ENCODE measurements at regions not wholly inside any gene's neighbourhood (a gene's known extent, or its start where the extent isn't known, plus 50 kb on each side); places are given as distances from the start of the nearest gene placed in this dataset.
"Not testable (repeated sequence)": the region's sequence is repeated elsewhere in the genome, so short reads cannot be mapped to it uniquely, and the experiment has no call there.

DNA sequence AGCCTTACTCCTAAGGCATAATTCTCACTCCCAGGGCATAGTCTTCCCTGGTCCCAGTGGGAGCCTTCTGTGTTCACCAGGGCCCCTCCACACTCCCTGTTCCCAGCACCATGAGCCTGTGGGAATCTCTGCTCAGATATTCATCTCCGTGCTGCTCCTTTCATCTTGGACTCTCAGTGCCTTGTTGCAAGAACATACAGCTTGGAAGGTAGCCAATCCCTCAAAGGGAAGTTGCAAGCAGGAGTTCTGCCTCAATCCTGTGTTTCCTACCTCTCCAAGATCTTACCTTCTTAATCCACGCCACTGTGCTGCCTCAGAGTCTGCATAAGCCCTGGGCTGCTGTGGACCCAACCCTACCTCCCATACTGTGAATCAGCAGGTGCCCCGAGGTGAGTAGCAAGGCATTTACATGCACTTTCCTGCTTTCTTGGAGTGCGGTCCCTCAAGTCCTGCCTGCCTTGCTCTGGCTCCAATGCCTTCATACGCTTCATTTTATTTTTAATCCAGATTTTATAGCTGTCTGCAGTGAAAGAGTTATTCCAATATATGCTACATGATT, 413.8 kb upstream of the RAB6C start:
- DNase-seq (ENCODE audit: low read depth, low spot score), result no peak

DNA sequence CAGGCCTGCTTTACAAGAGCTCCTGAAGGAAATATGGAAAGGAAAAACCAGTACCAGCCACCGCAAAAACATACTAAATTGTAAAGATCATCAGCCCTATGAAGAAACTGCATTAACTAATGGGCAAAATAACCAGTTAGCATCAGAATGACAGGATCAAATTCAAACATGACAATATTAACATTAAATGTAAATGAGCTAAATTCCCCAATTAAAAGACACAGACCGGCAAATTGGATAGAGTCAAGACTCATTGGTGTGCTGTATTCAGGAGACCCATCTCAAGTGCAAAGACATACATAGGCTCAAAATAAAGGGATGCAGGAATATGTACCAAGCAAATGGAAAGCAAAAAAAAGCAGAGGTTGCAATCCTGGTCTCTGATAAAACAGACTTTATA, 408.7 kb upstream of the RAB6C start:
- not testable (repeated sequence) for DNase-seq (ENCODE audit: low read depth, low spot score)

DNA sequence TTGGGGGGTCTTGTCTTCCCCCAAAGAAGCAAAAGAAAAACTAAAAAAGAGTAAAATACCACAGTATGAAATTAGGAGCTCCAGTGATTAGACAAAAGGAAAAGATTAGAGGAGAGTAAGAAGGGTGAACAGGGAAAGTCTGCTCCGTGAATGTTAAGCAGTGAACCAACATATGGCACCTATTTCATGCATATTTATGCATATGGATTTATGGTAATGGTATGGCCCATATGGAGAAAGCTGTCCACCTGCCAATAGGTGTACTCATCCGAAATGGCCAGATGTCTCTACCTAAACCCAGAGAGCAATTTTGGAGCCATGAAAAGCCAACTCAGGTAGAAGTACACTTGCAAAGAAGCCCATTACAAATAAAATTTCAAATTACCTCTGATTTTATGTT, 404.0 kb upstream of the RAB6C start:
- DNase-seq (ENCODE audit: low read depth, low spot score), result no peak

DNA sequence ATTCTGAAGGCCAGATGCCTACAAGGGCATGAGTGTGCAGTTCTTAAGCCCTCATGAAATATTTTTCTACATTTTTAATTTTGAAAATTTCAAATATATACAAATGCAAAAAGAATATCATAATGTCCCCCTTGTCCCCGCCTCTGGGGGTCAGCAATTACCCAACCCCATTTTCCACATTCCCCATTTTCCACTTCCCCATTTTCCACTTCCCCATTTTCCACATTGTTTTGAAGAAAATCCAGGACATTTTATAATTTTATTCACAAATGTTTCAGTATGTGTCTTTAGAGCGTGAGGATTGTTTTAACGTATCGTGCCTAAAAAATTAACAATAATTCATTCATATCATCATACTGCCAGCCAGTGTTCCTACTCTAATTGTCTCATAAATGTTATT, 403.6 kb upstream of the RAB6C start:
- DNase-seq (ENCODE audit: low read depth, low spot score), result no peak

DNA sequence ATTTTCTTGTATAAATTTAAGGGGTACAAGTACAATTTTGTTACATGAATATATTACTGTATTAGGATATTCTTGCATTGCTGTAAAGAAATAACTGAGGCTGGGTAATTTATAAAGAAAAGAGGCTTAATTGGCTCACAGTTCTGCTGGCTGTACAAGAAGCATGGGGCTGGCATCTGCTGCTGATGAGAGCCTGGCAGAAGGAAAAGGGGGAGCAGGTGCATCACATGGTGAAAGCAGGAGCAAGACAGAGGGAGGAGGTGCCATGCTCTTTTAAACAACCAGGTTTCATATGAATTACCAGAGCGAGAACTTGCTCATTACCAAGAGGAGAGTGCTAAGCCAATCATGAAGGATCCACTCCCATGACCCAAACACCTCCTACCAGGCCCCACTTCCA, 399.5 kb upstream of the RAB6C start:
- DNase-seq (ENCODE audit: low read depth, low spot score), result no peak

DNA sequence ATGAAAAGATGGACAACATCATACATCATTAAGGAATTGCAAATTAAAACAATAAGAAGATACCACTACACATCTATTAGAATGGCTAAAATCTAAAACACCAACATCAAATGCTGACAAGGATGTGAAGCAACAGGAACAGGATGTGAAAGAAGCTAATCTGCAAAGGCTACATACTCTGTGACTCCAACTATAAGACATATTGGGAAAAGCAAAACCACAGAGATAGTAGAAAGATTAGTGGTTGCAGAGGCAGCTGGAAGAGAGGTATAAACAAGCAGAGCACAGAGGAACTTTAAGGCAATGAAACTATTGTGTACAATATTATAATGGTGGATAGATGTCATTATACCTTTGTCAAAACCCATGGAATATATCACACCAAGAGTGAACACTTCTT, 393.7 kb upstream of the RAB6C start:
- no peak for DNase-seq (ENCODE audit: low read depth, low spot score)

DNA sequence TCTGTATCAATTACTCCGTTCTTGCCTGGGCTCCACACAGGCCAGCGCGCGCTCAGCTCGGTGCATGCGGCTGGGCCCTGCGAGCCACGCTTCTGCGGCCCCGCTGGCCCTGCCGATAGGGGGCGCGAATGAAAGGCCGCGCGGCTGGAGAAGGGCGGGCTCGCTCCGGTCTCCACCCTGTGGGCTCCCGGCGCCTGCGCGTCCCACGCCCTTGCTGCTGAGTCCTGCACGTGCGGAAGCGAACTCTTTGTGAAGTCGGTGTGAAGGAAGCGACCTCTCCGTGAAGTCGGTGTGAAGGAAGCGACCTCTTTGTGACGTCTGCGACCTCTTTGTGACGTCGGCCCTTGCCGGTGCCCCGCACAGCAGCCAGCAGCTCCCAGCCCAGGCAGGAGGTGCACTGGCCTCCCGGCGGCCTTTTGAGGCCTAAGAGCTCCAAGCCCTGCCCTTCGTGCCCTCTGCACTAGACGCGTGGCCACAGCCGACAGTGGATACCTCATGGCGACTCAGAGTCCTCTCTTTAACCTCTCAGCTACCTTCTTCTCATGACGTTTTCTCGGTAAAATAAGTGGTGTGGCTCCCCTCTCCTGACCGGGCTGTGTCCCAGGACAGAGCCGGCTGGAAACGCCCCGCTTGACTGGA, 391.9 kb upstream of the RAB6C start:
- no peak for DNase-seq (ENCODE audit: low read depth, low spot score)

DNA sequence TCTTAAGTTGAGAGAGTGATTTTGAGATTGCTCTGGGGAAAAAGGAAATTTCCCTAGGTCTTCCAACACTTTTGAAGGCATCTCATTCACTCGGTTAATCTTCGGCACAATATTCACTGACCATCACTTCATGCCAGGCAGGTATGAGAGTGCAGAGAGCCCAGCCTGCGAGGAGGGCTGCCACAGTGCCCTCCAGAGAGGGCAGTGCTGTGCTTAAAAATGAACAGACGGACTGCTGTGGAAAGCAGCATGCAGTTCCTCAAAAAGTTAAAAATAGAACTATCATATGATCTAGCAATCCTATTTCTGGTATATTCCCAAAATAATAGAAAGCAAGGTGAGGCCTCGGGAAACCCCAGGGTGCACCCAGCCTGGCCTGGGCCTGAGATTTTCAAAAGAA, 374.9 kb upstream of the RAB6C start:
- no peak for DNase-seq (ENCODE audit: low read depth, low spot score)

DNA sequence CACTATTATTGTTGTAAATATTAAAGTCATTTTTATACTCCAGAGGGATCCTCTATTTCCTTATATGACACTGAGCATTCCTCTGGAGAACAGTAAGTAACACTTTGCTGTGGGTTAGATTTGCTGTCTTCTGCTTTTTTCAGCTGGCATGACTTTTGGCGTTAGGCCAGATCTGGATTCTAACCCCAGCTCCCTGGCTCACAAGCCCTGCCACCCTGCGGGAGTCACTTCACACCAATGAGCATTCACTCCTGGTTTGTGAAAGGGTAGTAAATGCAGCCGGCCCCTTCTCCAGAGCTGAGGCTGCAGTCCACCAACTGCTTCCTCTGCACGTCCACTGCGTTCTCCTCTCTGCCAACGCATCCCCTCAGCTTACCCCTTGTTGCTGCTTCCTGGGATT, 373.8 kb upstream of the RAB6C start:
- DNase-seq (ENCODE audit: low read depth, low spot score), result no peak

DNA sequence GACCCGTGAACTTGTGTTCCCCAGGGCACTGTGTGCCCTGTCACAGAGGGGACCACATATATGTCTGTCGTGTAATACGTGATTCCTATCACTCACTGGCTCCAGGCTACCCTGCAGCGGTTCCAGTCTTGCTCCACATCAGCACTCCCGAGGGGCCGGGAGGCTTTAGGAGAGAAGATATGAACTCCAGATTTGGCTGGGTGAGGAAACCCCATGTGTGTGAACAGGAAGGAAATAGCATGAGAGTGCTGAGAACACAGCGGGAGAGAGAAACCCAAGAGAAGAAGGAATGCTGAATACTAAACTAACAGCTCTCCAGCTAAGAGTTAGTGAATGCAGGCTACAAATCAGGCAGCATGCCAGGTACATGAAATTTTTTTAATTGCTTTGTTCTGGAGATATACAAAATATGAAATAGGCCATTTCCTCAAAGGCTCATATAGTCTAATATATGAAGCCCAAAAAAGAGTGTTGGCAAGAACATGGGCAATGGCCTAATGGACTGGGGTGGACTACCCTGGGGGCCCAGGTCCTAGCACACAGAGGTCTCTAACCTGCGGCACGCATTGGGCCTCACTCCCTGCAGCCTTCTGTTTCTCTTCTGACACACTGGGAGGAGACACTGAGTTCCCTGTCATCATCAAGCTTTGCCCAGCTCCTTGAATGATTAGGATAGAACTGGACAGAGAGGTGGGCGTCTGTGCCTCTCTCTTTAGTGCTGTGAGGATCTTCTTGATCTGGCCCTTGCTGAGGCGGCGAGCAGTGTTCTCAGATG, 372.8 kb upstream of the RAB6C start:
- no peak for DNase-seq (ENCODE audit: low read depth, low spot score)

DNA sequence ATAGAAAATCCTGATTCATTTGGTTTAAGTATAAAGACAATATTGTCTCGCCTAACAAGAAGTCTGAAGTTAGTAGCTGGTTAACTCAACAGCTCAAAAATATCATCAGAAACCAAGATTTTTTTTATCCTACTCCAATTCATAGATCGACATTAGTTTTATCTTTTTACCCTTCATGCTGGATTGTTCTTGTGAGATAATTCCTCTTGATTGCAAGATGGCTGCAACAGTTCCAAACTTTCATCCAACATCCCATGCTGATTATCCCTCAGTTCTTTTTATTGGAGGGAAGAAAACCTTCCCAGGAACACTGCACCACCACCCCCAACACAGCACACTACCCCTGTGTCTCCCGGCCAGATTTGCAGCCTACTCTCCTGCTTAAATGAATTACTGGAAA, 370.2 kb upstream of the RAB6C start:
- DNase-seq (ENCODE audit: low read depth, low spot score), result no peak

DNA sequence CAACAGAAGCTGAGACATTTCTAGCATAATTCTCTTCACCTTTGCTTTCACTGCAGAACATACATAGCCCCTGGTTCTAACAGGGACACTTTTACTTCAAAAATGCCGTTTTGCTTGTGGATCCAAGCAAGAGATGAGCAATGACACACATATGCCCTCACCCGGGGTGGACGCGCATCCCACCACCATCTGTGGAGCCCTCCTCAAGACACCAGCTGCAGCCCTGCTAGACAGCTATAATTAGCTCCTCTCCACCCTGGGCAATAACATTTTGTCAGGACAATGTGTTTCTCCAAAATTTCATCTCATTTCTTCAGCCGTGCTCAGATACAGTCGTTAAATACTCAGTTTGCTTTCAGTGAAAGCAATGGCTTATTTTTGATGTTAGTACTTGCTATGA, 368.7 kb upstream of the RAB6C start:
- no peak for DNase-seq (ENCODE audit: low read depth, low spot score)

DNA sequence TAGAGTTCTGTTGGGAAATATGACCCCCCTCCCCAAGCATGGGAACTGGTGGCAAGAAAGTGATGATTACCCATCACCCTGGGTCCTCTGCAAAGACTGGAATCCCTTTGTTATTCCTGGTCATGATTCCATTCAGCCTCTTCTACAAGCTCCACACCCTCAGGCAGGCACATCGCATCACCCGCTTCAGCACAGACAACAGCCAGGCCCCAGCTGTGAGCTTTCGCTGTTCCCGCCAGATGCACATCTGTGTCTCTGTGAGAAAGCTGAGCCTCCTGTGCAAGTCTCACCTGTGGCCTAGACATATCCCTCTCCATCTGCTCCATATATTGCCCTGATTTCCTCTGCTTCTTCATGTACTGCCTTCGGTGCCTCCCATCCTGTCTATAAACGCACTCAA, 368.0 kb upstream of the RAB6C start:
- no peak for DNase-seq (ENCODE audit: low read depth, low spot score)

DNA sequence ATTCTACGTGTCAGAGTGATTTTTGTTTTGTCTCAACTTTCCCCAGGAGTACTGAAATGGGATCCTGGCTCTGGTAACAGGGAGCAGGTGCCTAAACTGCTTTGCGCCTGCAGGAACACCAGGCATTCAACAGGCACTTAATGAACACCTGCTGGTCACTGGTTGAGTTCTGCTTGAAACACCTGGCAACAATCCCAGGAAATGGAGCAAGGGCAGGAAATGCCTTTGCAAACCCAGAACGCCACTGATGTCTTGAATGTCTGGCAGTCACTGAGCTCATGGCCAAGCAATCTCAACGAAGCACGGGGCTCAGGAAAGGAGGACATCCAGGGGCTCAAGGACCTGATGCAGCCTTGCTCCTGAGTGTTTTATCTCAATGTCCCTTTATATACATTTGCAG, 360.0 kb upstream of the RAB6C start:
- DNase-seq (ENCODE audit: low read depth, low spot score), result no peak

DNA sequence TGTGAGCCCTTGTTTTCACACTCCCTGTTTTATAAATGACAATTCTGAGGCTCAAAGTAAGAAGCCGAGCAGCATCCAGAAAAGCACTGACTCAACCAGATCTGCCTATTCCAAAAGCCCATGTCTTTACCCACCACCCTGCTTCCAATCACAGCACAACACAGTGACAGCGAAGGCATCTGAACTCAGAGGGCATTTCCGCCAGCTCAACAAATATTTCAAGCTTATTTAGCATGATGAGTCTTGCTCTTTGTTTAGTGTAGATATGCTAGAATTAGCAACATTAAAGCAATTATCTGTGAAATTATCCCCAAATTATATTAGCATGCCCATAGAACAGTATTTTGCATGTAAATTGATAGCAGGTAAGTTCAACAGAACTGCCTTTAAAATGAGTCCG, 359.1 kb upstream of the RAB6C start:
- no peak for DNase-seq (ENCODE audit: low read depth, low spot score)

DNA sequence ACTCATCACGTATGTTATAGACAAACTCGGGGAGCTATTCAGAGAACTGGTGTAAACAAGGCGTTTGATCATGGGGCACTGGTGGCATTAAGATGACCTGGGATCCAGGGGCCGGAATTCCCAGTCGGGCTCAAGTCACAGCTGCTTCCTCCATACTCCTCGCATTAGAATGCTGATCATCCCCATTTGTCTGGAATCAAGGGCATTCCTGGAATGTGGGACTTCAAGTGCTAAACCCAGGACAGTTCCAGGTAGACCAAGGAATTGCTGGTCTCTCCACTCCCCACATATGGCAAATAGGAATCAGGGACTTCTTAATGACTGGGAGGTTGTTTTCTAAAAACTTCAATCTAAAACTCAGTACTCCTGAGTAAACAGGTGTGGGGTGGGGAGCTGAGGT, 355.7 kb upstream of the RAB6C start:
- no peak for DNase-seq (ENCODE audit: low read depth, low spot score)

DNA sequence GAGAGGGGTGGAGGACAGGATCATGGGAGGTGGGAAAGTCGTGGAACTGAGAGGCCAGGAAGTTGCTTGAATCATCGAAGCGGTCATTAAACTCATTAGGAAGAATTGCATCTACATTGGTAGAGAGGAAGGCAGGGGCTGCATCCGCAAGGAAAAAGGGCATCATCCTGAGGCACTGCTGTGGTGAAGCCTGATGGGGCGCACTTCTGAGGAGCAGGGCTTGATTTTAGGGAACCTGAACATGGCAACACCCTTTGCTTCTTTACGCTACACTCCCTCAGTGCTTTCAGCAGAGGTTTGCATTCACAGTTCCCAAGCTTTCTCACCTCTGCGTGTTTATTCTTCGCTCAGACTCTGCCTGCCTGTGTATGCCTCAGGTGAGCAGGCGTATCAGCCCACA, 352.0 kb upstream of the RAB6C start:
- no peak for DNase-seq (ENCODE audit: low read depth, low spot score)

DNA sequence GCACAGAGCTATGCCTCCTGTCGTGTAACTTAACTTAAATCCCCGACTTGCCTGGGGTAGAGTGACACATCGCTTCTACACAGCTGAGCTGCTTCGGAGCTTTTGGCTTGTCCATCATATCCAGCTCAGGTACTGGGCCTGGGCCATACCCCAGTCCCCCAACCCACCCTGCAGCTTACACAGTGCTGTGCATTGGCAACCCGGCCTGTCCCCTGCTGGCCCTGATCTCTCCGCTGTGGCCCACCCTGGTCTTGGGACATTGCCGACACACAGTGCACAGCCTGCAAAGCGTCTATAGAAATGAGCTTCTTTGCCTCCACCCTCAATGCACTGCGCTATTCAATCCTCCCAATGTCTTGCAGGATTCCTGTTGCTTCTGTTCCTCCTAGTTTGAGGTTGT, 342.8 kb upstream of the RAB6C start:
- DNase-seq (ENCODE audit: low read depth, low spot score), result no peak

DNA sequence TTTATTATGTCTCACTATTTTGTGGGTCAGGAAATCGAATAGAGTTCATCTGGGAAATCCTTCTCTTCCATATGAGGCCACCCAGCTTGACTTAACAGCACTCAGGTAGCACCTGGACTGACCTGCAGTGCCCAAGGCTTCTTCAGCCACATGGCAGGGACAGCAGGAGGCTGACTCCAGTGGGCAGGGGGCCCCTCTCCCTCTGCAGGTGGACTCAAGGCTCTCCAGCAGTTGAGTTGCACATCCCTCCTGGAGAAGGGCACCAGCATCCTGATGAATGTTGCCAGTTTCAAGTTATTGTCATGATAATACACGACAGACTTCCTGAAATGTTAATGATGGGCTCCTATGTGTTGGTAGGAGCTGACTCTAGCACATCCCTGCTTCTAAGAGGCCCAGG, 338.1 kb upstream of the RAB6C start:
- DNase-seq (ENCODE audit: low read depth, low spot score), result no peak

DNA sequence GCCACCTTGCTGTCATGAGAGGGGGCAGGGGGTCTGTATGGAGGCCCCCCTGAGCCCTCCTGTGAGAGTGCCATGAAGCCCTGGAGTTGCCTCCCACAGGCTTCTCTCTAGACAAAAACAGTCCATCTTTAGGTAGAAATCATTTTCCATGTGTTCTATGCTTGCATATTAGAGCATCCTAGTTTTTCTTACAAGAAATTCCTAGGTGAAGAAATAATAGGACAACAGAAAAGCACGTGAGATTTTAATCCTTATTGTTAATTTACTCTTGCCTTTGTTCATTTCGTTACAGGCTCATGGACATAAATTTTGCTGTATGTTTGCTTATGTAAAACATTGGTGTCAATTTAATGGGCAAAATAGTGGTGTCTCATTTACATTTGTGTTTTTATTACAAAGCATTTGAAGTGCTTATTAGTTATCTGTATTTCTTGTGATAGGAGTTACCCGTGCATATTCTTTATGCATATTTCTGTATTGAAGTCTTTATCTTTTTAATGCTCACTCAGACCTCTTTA, 336.9 kb upstream of the RAB6C start:
- DNase-seq (ENCODE audit: low read depth, low spot score), result no peak

DNA sequence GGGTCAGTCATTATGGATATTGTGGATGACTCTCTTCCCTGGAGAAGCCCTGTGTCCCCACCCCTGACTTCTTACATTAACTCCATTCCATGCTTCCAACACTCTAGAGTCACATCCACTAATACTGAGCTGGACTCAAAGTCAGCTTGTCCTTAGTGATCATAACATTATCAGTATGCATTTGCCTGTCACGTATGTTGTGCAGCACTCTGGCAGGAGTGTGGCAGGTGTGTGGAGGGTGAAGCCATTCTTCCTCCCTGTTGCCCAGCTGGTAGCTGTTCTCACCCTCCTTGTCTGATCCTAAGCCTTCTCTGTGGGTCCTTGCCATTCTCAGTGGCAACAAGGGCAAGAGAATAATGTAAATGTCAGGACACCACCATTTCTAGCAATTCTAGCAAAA, 334.1 kb upstream of the RAB6C start:
- no peak for DNase-seq (ENCODE audit: low read depth, low spot score)

DNA sequence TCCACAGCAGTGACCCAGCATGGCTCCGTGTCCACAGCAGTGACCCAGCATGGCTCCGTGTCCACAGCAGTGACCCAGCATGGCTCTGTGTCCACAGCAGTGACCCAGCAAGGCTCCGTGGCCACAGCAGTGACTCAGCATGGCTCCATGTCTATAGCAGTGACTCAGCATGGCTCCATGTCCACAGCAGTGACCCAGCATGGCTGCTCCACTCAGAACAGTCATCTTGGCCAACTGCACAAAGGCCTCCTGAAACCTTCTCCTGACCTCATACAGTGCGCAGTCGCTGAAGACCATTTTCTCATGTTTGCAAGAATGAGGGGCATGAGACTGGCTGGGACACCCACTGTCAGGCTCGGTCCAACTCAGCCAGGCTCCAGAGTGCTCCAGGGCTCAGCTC, 333.4 kb upstream of the RAB6C start:
- DNase-seq (ENCODE audit: low read depth, low spot score), result no peak

DNA sequence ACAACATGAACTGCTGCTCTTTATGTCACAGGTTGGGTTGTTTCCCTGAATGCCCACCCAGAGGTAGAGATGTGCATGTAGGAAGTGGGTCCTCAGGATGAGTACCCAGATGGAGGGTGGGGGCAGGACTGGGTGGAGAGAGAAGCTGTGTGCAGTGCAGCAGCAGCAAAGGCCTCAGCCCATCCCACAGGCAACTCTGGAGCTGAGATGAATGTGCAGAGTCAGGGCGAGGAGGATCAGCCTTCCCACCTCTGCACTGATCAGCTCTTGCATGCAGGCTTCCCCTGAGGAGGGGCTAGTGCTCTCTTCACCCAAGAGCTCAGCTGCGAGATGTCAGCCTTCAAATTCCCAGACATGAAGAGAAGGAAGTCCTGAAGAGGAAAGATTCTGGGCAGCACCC, 326.2 kb upstream of the RAB6C start:
- no peak for DNase-seq (ENCODE audit: low read depth, low spot score)
